AML-193 (cell line): ENCODE measurements at regions not wholly inside any gene's neighbourhood (a gene's known extent, or its start where the extent isn't known, plus 50 kb on each side); places are given as distances from the start of the nearest gene placed in this dataset.

Experiments
- DNase-seq, 2 experiments: peaks; one replicate each; lab custom pipeline; 2025; lab: John Stamatoyannopoulos, UW

GRCh38 chr13:56903710-56904282 lies 236.9 kb upstream of the PRR20A start:
- no peak for DNase-seq

GRCh38 chr13:56906909-56907308 lies 233.8 kb upstream of the PRR20A start:
- no peak for DNase-seq

GRCh38 chr13:56907766-56908165 lies 233.0 kb upstream of the PRR20A start:
- no peak for DNase-seq

- DNase-seq: no peak
Observed at GRCh38 chr13:56909896-56910600, 230.7 kb upstream of the PRR20A start.

- no peak for DNase-seq
Observed at GRCh38 chr13:56917966-56918365, 222.8 kb upstream of the PRR20A start.

GRCh38 chr13:56923626-56924140 lies 217.0 kb upstream of the PRR20A start:
- DNase-seq: no peak

- no peak for DNase-seq
Observed at GRCh38 chr13:56924401-56924800, 216.3 kb upstream of the PRR20A start.

GRCh38 chr13:56932104-56932503 lies 208.6 kb upstream of the PRR20A start:
- no peak for DNase-seq

- no peak for DNase-seq
Observed at GRCh38 chr13:56953965-56954364, 186.8 kb upstream of the PRR20A start.

- no peak for DNase-seq
Observed at GRCh38 chr13:56975647-56976046, 165.1 kb upstream of the PRR20A start.

GRCh38 chr13:56980856-56981255 lies 159.9 kb upstream of the PRR20A start:
- no peak for DNase-seq

GRCh38 chr13:56986121-56986520 lies 154.6 kb upstream of the PRR20A start:
- DNase-seq: no peak

- DNase-seq: no peak
Observed at GRCh38 chr13:56988543-56988942, 152.2 kb upstream of the PRR20A start.

GRCh38 chr13:57003682-57004081 lies 137.0 kb upstream of the PRR20A start:
- DNase-seq: no peak

- DNase-seq: no peak
Observed at GRCh38 chr13:57017357-57017756, 123.4 kb upstream of the PRR20A start.

GRCh38 chr13:57018915-57019314 lies 121.8 kb upstream of the PRR20A start:
- DNase-seq: no peak

GRCh38 chr13:57030671-57031070 lies 110.0 kb upstream of the PRR20A start:
- DNase-seq: no peak

- DNase-seq: no peak
Observed at GRCh38 chr13:57036290-57036689, 104.4 kb upstream of the PRR20A start.

- DNase-seq: no peak
Observed at GRCh38 chr13:57044910-57045309, 95.8 kb upstream of the PRR20A start.

- DNase-seq: no peak
Observed at GRCh38 chr13:57045826-57046546, 94.7 kb upstream of the PRR20A start.

- DNase-seq: no peak
Observed at GRCh38 chr13:57056601-57057180, 84.0 kb upstream of the PRR20A start.

- no peak for DNase-seq
Observed at GRCh38 chr13:57063007-57063406, 77.7 kb upstream of the PRR20A start.

GRCh38 chr13:57073983-57074382 lies 66.7 kb upstream of the PRR20A start:
- DNase-seq: no peak
